NT2/D1 (cell line): ENCODE measurements at regions not wholly inside any gene's neighbourhood (a gene's known extent, or its start where the extent isn't known, plus 50 kb on each side); places are given as distances from the start of the nearest gene placed in this dataset.
"Not testable (repeated sequence)": the region's sequence is repeated elsewhere in the genome, so short reads cannot be mapped to it uniquely, and the experiment has no call there.

Experiments
- DNase-seq: peaks from one replicate; pipeline ENCODE4 v3.0.0-alpha.2; 2011; ENCODE audit warnings: low read depth, low spot score
- H3K27me3 ChIP-seq: 2 replicates; pipeline ENCODE4 v1.6.0; 2011; ENCODE audit warnings: mild to moderate bottlenecking; ENCODE audit not compliant: insufficient read length, insufficient read depth
- H3K36me3 ChIP-seq: 2 replicates; pipeline ENCODE4 v1.6.1; 2011; ENCODE audit warnings: mild to moderate bottlenecking, low read length, mixed read lengths; ENCODE audit not compliant: insufficient read depth, insufficient read length
- H3K4me1 ChIP-seq: 2 replicates; pipeline ENCODE4 v1.5.1; 2011; ENCODE audit not compliant: insufficient read depth, insufficient read length
- H3K4me3 ChIP-seq: 2 replicates; pipeline ENCODE4 v1.5.1; 2011; ENCODE audit warnings: low read depth; ENCODE audit not compliant: insufficient read length
- H3K9ac ChIP-seq: 2 replicates; pipeline ENCODE4 v1.6.0; 2011; ENCODE audit warnings: low read depth; ENCODE audit not compliant: insufficient read length
- H3K9me3 ChIP-seq: 2 replicates; pipeline ENCODE4 v1.5.1; 2011; ENCODE audit warnings: mild to moderate bottlenecking, low read length; ENCODE audit not compliant: insufficient read depth
- SUZ12 ChIP-seq: IDR thresholded peaks from 2 replicates; pipeline ENCODE4 v1.6.1; 2011; ENCODE audit not compliant: insufficient read length, insufficient read depth; ENCODE audit errors: extremely low read depth
- YY1 ChIP-seq: IDR thresholded peaks from 2 replicates; pipeline ENCODE4 v1.6.1; 2011; ENCODE audit not compliant: insufficient read length, insufficient read depth
- ZNF274 ChIP-seq: IDR thresholded peaks from 2 replicates; pipeline ENCODE4 v1.6.1; 2011; ENCODE audit warnings: mild to moderate bottlenecking, low read depth, low read length

GRCh38 chr13:111577956-111578605 lies 257.6 kb downstream of the TEX29 start:
- Histone ChIP-seq H3K27me3 (no peaks in the 10 kb centered on the region), H3K4me3 (no peak overlapping the region), H3K9ac (no peak overlapping the region), H3K9me3 (peaks cover 21% of the 10 kb centered on the region), H3K4me1 (no peaks in the 10 kb centered on the region), H3K36me3 (no peaks in the 10 kb centered on the region)
- TF ChIP-seq SUZ12: no peak
- TF ChIP-seq YY1: no peak
- TF ChIP-seq ZNF274: no peak
- DNase-seq: no peak

- H3K27me3 ChIP-seq: no peaks in the 10 kb centered on the region
- no peak overlapping the region for H3K4me3 ChIP-seq
- no peak for DNase-seq
- H3K9me3 ChIP-seq: no peaks in the 10 kb centered on the region
- H3K4me1 ChIP-seq: no peaks in the 10 kb centered on the region
- H3K9ac ChIP-seq: no peak overlapping the region
- TF ChIP-seq SUZ12: no peak
- TF ChIP-seq YY1: no peak
- no peak for TF ChIP-seq ZNF274
- no peaks in the 10 kb centered on the region for H3K36me3 ChIP-seq
These were observed 263.7 kb downstream of the TEX29 start for GRCh38 chr13:111584101-111584672.

DNA sequence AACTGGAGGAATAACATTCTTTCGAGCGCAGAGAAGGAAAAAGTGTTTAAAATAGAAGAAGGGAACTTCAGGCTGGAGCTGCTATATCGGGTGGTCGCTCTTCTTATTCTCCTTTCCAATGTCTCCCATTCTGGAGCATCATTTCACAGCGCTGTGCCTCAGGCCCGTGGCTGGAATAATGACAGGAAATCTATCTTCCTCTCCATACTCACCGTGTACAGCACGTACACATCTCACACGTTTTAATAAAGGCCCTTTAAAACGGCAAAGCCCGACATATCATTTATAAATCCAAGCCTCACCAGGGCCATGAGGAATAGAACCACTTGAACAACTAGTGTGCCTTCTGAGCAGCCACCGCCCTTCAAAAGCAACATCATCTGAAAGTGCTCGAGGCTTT lies 264.4 kb downstream of the TEX29 start:
- TF ChIP-seq ZNF274 (no peak), YY1 (no peak), SUZ12 (no peak)
- Histone ChIP-seq H3K36me3 (no peaks in the 10 kb centered on the region), H3K9me3 (no peaks in the 10 kb centered on the region), H3K27me3 (no peaks in the 10 kb centered on the region), H3K4me3 (no peak overlapping the region), H3K9ac (no peak overlapping the region), H3K4me1 (no peaks in the 10 kb centered on the region)
- DNase-seq: no peak

- TF ChIP-seq SUZ12 (no peak), YY1 (no peak), ZNF274 (no peak)
- Histone ChIP-seq H3K27me3 (no peaks in the 10 kb centered on the region), H3K36me3 (no peaks in the 10 kb centered on the region), H3K4me1 (no peaks in the 10 kb centered on the region), H3K9ac (no peak overlapping the region), H3K4me3 (no peak overlapping the region), H3K9me3 (no peaks in the 10 kb centered on the region)
- DNase-seq: no peak
These were observed 265.8 kb downstream of the TEX29 start for GRCh38 chr13:111586291-111586690.

- Histone ChIP-seq H3K36me3 (no peaks in the 10 kb centered on the region), H3K4me3 (no peak overlapping the region), H3K9me3 (no peaks in the 10 kb centered on the region), H3K4me1 (no peaks in the 10 kb centered on the region), H3K9ac (no peak overlapping the region), H3K27me3 (no peaks in the 10 kb centered on the region)
- no peak for TF ChIP-seq YY1
- TF ChIP-seq ZNF274: no peak
- no peak for TF ChIP-seq SUZ12
- DNase-seq: no peak
These were observed 266.8 kb downstream of the TEX29 start for GRCh38 chr13:111587249-111587648.

DNA sequence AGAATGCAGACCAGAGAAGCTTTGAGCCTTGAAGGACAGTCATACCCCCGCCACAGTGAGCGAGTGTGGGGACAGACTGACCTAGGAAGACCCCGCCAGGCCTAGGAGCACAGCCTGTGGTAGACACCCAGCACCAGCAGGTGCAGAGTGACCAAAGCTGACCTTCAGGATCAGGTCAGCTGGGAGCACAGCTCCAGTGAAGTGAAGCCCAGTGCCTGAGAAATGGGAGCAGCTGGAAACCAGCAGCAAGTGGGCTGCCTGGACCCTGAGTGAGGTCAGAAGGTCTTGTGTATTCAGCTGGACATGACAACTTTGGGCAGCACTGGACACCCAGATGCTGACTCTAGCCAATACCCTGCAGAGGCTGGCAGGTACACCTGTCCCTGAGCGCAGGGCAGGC lies 268.9 kb downstream of the TEX29 start:
- H3K9ac ChIP-seq: no peak overlapping the region
- no peaks in the 10 kb centered on the region for H3K9me3 ChIP-seq
- no peaks in the 10 kb centered on the region for H3K27me3 ChIP-seq
- no peak for TF ChIP-seq YY1
- TF ChIP-seq SUZ12: no peak
- TF ChIP-seq ZNF274: no peak
- no peaks in the 10 kb centered on the region for H3K4me1 ChIP-seq
- DNase-seq: no peak
- H3K36me3 ChIP-seq: no peaks in the 10 kb centered on the region
- no peak overlapping the region for H3K4me3 ChIP-seq

DNA sequence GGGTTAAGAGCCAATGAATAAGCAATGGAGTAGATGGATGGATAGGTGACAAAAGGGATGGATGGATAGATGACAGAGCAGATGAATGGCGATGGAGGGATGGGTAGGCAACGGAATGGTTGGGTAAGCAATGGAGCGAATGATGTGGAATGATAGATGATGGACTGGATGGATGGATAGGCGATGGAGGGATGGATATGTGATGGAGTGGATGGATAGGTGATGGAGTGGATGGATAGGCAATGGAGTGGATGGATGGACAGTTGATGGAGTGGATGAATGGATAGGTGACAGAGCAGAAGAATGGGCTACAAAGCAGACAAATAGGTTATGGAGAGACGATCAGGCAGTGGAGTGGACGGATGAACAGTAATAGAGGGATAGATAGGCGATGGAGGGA lies 269.6 kb downstream of the TEX29 start:
- Histone ChIP-seq H3K4me3 (no peak overlapping the region), H3K27me3 (no peaks in the 10 kb centered on the region), H3K9ac (no peak overlapping the region), H3K4me1 (no peaks in the 10 kb centered on the region), H3K36me3 (no peaks in the 10 kb centered on the region), H3K9me3 (no peaks in the 10 kb centered on the region)
- TF ChIP-seq ZNF274: no peak
- DNase-seq: no peak

DNA sequence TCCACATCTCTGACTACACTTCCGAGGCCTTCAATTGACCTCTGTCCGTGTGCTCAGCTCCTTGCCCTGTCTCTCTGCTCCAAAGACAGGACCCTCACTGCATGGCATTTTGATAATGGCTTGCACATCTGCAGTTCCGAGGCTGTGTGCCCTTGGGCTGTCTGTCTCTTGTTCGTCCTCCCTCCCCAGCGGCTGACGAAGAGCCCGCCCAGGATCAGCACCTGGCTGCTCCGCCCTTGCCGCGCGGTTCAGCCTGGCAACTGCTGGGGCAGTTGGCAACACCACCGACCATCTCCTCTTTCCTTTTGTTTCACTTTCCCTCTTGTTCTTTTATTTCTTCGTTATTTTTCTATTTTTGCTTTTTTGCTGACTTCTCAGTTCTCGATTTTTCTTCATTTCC lies 270.4 kb downstream of the TEX29 start:
- no peak overlapping the region for H3K9ac ChIP-seq
- H3K27me3 ChIP-seq: no peaks in the 10 kb centered on the region
- no peaks in the 10 kb centered on the region for H3K36me3 ChIP-seq
- no peaks in the 10 kb centered on the region for H3K9me3 ChIP-seq
- no peaks in the 10 kb centered on the region for H3K4me1 ChIP-seq
- no peak for DNase-seq
- TF ChIP-seq ZNF274: no peak
- no peak for TF ChIP-seq SUZ12
- no peak for TF ChIP-seq YY1
- no peak overlapping the region for H3K4me3 ChIP-seq

GRCh38 chr13:111593490-111593889 lies 273.0 kb downstream of the TEX29 start:
- not testable (repeated sequence) for H3K9ac ChIP-seq, H3K36me3 ChIP-seq, DNase-seq, H3K4me1 ChIP-seq, H3K9me3 ChIP-seq, H3K4me3 ChIP-seq, H3K27me3 ChIP-seq
